Muscle of leg (tissue), 3 donors: ENCODE measurements at regions not wholly inside any gene's neighbourhood (a gene's known extent, or its start where the extent isn't known, plus 50 kb on each side); places are given as distances from the start of the nearest gene placed in this dataset.
"Not testable (repeated sequence)": the region's sequence is repeated elsewhere in the genome, so short reads cannot be mapped to it uniquely, and the experiment has no call there.

Source experiments
- DNase-seq: peaks from one replicate; pipeline ENCODE4 v3.0.0; 2013
- H3K27ac ChIP-seq: one replicate; pipeline ENCODE4 v1.5.1; 2013; ENCODE audit warnings: mild to moderate bottlenecking, low read length, control low read depth
- H3K27me3 ChIP-seq: one replicate; pipeline ENCODE4 v1.6.1; 2013; ENCODE audit warnings: low read length; ENCODE audit not compliant: control insufficient read depth, insufficient read depth
- H3K36me3 ChIP-seq: one replicate; pipeline ENCODE4 v1.6.1; 2013; ENCODE audit warnings: low read length; ENCODE audit not compliant: control insufficient read depth, insufficient read depth
- H3K4me1 ChIP-seq: one replicate; pipeline ENCODE4 v1.6.1; 2013; ENCODE audit warnings: low read length; ENCODE audit not compliant: control insufficient read depth, insufficient read depth
- H3K4me3 ChIP-seq: one replicate; pipeline ENCODE4 v1.5.1; 2013; ENCODE audit warnings: low read length, control low read depth
- H3K9me3 ChIP-seq: replicated peaks from 2 replicates; pipeline ENCODE4 v1.6.1; 2013; ENCODE audit warnings: low read depth, low read length; ENCODE audit not compliant: control insufficient read depth
- WGBS: methylation state at CpG from one replicate; pipeline ENCODE4 v1.1.5; 2013; ENCODE audit warnings: missing lambda C conversion rate; ENCODE audit not compliant: insufficient coverage; 5-methylcytosine and 5-hydroxymethylcytosine counted together

GRCh38 chr2:175853616-175853890 lies 148.5 kb downstream of the LNPK start:
- H3K36me3 ChIP-seq = no peaks in the 10 kb centered on the region
- 82% methylated on average over 2 of the region's 5 CpGs for WGBS

GRCh38 chr2:175852879-175853615 lies 149.0 kb downstream of the LNPK start:
- Histone ChIP-seq H3K9me3 (no peaks in the 10 kb centered on the region), H3K36me3 (no peaks in the 10 kb centered on the region), H3K27me3 (no peaks in the 10 kb centered on the region), H3K27ac (peak overlapping the region; percentile 79), H3K4me3 (no peak overlapping the region), H3K4me1 (peaks cover 25% of the 10 kb centered on the region)
- WGBS = 60% methylated on average over 2 of the region's 7 CpGs
- DNase-seq = peak; percentile 76

More at GRCh38 chr2:175853616-175853890, 148.5 kb downstream of the LNPK start:
- H3K9me3 ChIP-seq = no peaks in the 10 kb centered on the region
- no peaks in the 10 kb centered on the region for H3K27me3 ChIP-seq
- no peak for DNase-seq
- H3K4me3 ChIP-seq = no peak overlapping the region
- H3K27ac ChIP-seq = peak overlapping the region; percentile 79
- peaks cover 25% of the 10 kb centered on the region for H3K4me1 ChIP-seq

GRCh38 chr2:175847128-175847527 lies 154.9 kb downstream of the LNPK start:
- DNase-seq = no peak
- Histone ChIP-seq H3K36me3 (no peaks in the 10 kb centered on the region), H3K9me3 (no peaks in the 10 kb centered on the region), H3K4me3 (no peak overlapping the region), H3K27ac (no peak overlapping the region), H3K4me1 (no peaks in the 10 kb centered on the region), H3K27me3 (no peaks in the 10 kb centered on the region)

GRCh38 chr2:175844169-175844568 lies 157.9 kb downstream of the LNPK start:
- Histone ChIP-seq H3K27me3 (no peaks in the 10 kb centered on the region), H3K27ac (no peak overlapping the region), H3K4me3 (no peak overlapping the region), H3K4me1 (no peaks in the 10 kb centered on the region), H3K36me3 (no peaks in the 10 kb centered on the region), H3K9me3 (no peaks in the 10 kb centered on the region)
- DNase-seq = no peak
- WGBS = no CpG with 5 or more reads among the region's 1 CpG

GRCh38 chr2:175843625-175844024 lies 158.4 kb downstream of the LNPK start:
- Histone ChIP-seq H3K27ac (peak overlapping the region; percentile 21), H3K9me3 (no peaks in the 10 kb centered on the region), H3K4me3 (no peak overlapping the region), H3K27me3 (no peaks in the 10 kb centered on the region), H3K4me1 (no peaks in the 10 kb centered on the region), H3K36me3 (no peaks in the 10 kb centered on the region)
- DNase-seq = peak; percentile 29
- WGBS = 71% methylated on average over 1 of the region's 2 CpGs

GRCh38 chr2:175842996-175843395 lies 159.1 kb downstream of the LNPK start:
- no CpG with 5 or more reads among the region's 3 CpGs for WGBS
- no peaks in the 10 kb centered on the region for H3K27me3 ChIP-seq
- H3K36me3 ChIP-seq = no peaks in the 10 kb centered on the region

GRCh38 chr2:175840765-175841164 lies 161.3 kb downstream of the LNPK start:
- H3K27ac ChIP-seq, H3K36me3 ChIP-seq, H3K4me3 ChIP-seq, DNase-seq, H3K27me3 ChIP-seq, H3K4me1 ChIP-seq, H3K9me3 ChIP-seq: not testable (repeated sequence)
- no CpG with 5 or more reads among the region's 3 CpGs for WGBS

More at GRCh38 chr2:175842996-175843395, 159.1 kb downstream of the LNPK start:
- Histone ChIP-seq H3K4me3 (no peak overlapping the region), H3K9me3 (no peaks in the 10 kb centered on the region), H3K27ac (no peak overlapping the region), H3K4me1 (no peaks in the 10 kb centered on the region)
- DNase-seq = no peak

- H3K4me1 ChIP-seq = peaks cover 6% of the 10 kb centered on the region
- WGBS = no CpG with 5 or more reads among the region's 1 CpG
- no peaks in the 10 kb centered on the region for H3K27me3 ChIP-seq
- DNase-seq = peak; percentile 48
- no peak overlapping the region for H3K4me3 ChIP-seq
- no peaks in the 10 kb centered on the region for H3K36me3 ChIP-seq
- H3K9me3 ChIP-seq = no peaks in the 10 kb centered on the region
- no peak overlapping the region for H3K27ac ChIP-seq
These were observed 161.8 kb downstream of the LNPK start for GRCh38 chr2:175840256-175840655.

GRCh38 chr2:175838979-175839378 lies 163.1 kb downstream of the LNPK start:
- Histone ChIP-seq H3K27me3 (no peaks in the 10 kb centered on the region), H3K4me3 (no peak overlapping the region), H3K4me1 (peaks cover 10% of the 10 kb centered on the region), H3K36me3 (no peaks in the 10 kb centered on the region), H3K9me3 (no peaks in the 10 kb centered on the region), H3K27ac (no peak overlapping the region)
- no peak for DNase-seq
- 100% methylated on average over 1 of the region's 2 CpGs for WGBS

GRCh38 chr2:175837046-175837445 lies 165.0 kb downstream of the LNPK start:
- DNase-seq = peak; percentile 74
- WGBS = 51% methylated on average over 2 of the region's 3 CpGs
- H3K4me3 ChIP-seq = no peak overlapping the region
- no peaks in the 10 kb centered on the region for H3K27me3 ChIP-seq
- no peaks in the 10 kb centered on the region for H3K36me3 ChIP-seq
- no peaks in the 10 kb centered on the region for H3K9me3 ChIP-seq
- H3K4me1 ChIP-seq = peaks cover 12% of the 10 kb centered on the region
- H3K27ac ChIP-seq = no peak overlapping the region

- Histone ChIP-seq H3K27me3 (no peaks in the 10 kb centered on the region), H3K4me3 (no peak overlapping the region), H3K4me1 (peaks cover 12% of the 10 kb centered on the region), H3K36me3 (no peaks in the 10 kb centered on the region), H3K9me3 (no peaks in the 10 kb centered on the region), H3K27ac (no peak overlapping the region)
- no CpG with 5 or more reads among the region's 2 CpGs for WGBS
- peak; percentile 21 for DNase-seq
These were observed 165.7 kb downstream of the LNPK start for GRCh38 chr2:175836361-175836760.
